SK-N-SH treated with all-trans-retinoic acid at 6 μM for 48 hours (cell line): ENCODE measurements at regions not wholly inside any gene's neighbourhood (a gene's known extent, or its start where the extent isn't known, plus 50 kb on each side); places are given as distances from the start of the nearest gene placed in this dataset.
A peak's percentile ranks its signal among the peaks of the same experiment; 100 is the strongest.

Experiments
- ATAC-seq: fragments of 200-7000 bp; cut with Tn5 transposase; 3 replicates; pipeline ENCODE4 v1.9.1; 2020; ENCODE audit warnings: mild to moderate bottlenecking, moderate library complexity
- BACH2 ChIP-seq: fragments of 250-450 bp; sonication (Bioruptor Pico); IDR thresholded peaks from 2 replicates; pipeline ENCODE4 v1.9.0; 2021; ENCODE audit warnings: mild to moderate bottlenecking, borderline replicate concordance
- CSDC2 ChIP-seq: fragments of 250-450 bp; sonication (Bioruptor Pico); IDR thresholded peaks from 2 replicates; pipeline ENCODE4 v1.5.0; 2020; ENCODE audit warnings: mild to moderate bottlenecking, moderate library complexity
- CSRNP3 ChIP-seq: fragments of 250-450 bp; sonication (Bioruptor Pico); IDR thresholded peaks from 2 replicates; pipeline ENCODE4 v1.5.1; 2021; ENCODE audit warnings: mild to moderate bottlenecking, moderate library complexity
- ESRRG ChIP-seq: fragments of 250-450 bp; sonication (Bioruptor Pico); IDR thresholded peaks from 2 replicates; pipeline ENCODE4 v1.6.1; 2021; ENCODE audit warnings: mild to moderate bottlenecking
- GLIS3 ChIP-seq: fragments of 250-450 bp; sonication (Bioruptor Pico); IDR thresholded peaks from 2 replicates; pipeline ENCODE4 v1.5.0; 2020; ENCODE audit warnings: mild to moderate bottlenecking, moderate library complexity
- ISL1 ChIP-seq: fragments of 250-450 bp; sonication (Bioruptor Pico); IDR thresholded peaks from 2 replicates; pipeline ENCODE4 v2.1.2; 2022; ENCODE audit warnings: mild to moderate bottlenecking, moderate library complexity
- OSR1 ChIP-seq: fragments of 250-450 bp; sonication (Bioruptor Pico); IDR thresholded peaks from 2 replicates; pipeline ENCODE4 v1.8.0; 2022; ENCODE audit warnings: moderate library complexity, mild to moderate bottlenecking, inconsistent platforms
- PPARA ChIP-seq: fragments of 250-450 bp; sonication (Bioruptor Pico); IDR thresholded peaks from 2 replicates; pipeline ENCODE4 v1.5.0; 2020; ENCODE audit warnings: mild to moderate bottlenecking, borderline replicate concordance
- SNAI2 ChIP-seq: fragments of 250-450 bp; sonication (Bioruptor Pico); IDR thresholded peaks from 2 replicates; pipeline ENCODE4 v1.5.0; 2020; ENCODE audit warnings: mild to moderate bottlenecking, moderate library complexity
- TCF4 ChIP-seq: fragments of 250-450 bp; sonication (Bioruptor Pico); IDR thresholded peaks from 2 replicates; pipeline ENCODE4 v1.8.0; 2021; ENCODE audit warnings: mild to moderate bottlenecking, moderate library complexity, borderline replicate concordance
- TSHZ2 ChIP-seq: fragments of 250-450 bp; sonication (Bioruptor Pico); IDR thresholded peaks from 2 replicates; pipeline ENCODE4 v1.5.0; 2020; ENCODE audit warnings: mild to moderate bottlenecking, moderate library complexity
- ZC3H10 ChIP-seq: fragments of 250-450 bp; sonication (Bioruptor Pico); IDR thresholded peaks from 2 replicates; pipeline ENCODE4 v1.5.1; 2021; ENCODE audit warnings: mild to moderate bottlenecking, moderate library complexity
- ZFP3 ChIP-seq: fragments of 250-450 bp; sonication (Bioruptor Pico); IDR thresholded peaks from 2 replicates; pipeline ENCODE4 v1.5.0; 2020; ENCODE audit warnings: mild to moderate bottlenecking, moderate library complexity
- ZNF565 ChIP-seq: fragments of 450-650 bp; formaldehyde crosslinking; conservative IDR thresholded peaks from 2 replicates; pipeline ENCODE4 v1.5.0; 2020; ENCODE audit warnings: low read depth, mild to moderate bottlenecking, moderate library complexity
- ZNF70 ChIP-seq: fragments of 450-650 bp; formaldehyde crosslinking; IDR thresholded peaks from 2 replicates; pipeline ENCODE4 v1.5.0; 2020; ENCODE audit warnings: mild to moderate bottlenecking, moderate library complexity
- ZNF8 ChIP-seq: fragments of 450-650 bp; formaldehyde crosslinking; IDR thresholded peaks from 2 replicates; pipeline ENCODE4 v1.5.0; 2020; ENCODE audit warnings: mild to moderate bottlenecking, moderate library complexity
- TF ChIP-seq, protein P1 (sequence below): fragments of 250-450 bp; sonication (Bioruptor Pico); IDR thresholded peaks from 2 replicates; pipeline ENCODE4 v1.8.0; 2021; ENCODE audit warnings: low read depth, mild to moderate bottlenecking, moderate library complexity, borderline replicate concordance
- TF ChIP-seq, protein P2 (sequence below): fragments of 250-450 bp; sonication (Bioruptor Pico); IDR thresholded peaks from 2 replicates; pipeline ENCODE4 v1.8.0; 2020; ENCODE audit warnings: mild to moderate bottlenecking, moderate library complexity, borderline replicate concordance
- TF ChIP-seq, protein P3 (sequence below): fragments of 250-450 bp; sonication (Bioruptor Pico); IDR thresholded peaks from 2 replicates; pipeline ENCODE4 v1.5.1; 2020; ENCODE audit warnings: low read depth, mild to moderate bottlenecking, moderate library complexity

GRCh38 chrX:40444798-40445496 is 135.8 kb upstream of the ATP6AP2 start:
- no peak for ATAC-seq
- TF ChIP-seq ESRRG (CRISPR knock-in tag) = no peak
- no peak for TF ChIP-seq BACH2 (CRISPR knock-in tag)
- no peak for TF ChIP-seq ZNF70 (CRISPR knock-in tag)
- no peak for TF ChIP-seq ZC3H10 (CRISPR knock-in tag)
- TF ChIP-seq TSHZ2 = no peak
- TF ChIP-seq, protein P1, sequence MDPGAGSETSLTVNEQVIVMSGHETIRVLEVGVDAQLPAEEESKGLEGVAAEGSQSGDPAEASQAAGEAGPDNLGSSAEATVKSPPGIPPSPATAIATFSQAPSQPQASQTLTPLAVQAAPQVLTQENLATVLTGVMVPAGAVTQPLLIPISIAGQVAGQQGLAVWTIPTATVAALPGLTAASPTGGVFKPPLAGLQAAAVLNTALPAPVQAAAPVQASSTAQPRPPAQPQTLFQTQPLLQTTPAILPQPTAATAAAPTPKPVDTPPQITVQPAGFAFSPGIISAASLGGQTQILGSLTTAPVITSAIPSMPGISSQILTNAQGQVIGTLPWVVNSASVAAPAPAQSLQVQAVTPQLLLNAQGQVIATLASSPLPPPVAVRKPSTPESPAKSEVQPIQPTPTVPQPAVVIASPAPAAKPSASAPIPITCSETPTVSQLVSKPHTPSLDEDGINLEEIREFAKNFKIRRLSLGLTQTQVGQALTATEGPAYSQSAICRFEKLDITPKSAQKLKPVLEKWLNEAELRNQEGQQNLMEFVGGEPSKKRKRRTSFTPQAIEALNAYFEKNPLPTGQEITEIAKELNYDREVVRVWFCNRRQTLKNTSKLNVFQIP (CRISPR knock-in tag) = no peak
- TF ChIP-seq, protein P2, sequence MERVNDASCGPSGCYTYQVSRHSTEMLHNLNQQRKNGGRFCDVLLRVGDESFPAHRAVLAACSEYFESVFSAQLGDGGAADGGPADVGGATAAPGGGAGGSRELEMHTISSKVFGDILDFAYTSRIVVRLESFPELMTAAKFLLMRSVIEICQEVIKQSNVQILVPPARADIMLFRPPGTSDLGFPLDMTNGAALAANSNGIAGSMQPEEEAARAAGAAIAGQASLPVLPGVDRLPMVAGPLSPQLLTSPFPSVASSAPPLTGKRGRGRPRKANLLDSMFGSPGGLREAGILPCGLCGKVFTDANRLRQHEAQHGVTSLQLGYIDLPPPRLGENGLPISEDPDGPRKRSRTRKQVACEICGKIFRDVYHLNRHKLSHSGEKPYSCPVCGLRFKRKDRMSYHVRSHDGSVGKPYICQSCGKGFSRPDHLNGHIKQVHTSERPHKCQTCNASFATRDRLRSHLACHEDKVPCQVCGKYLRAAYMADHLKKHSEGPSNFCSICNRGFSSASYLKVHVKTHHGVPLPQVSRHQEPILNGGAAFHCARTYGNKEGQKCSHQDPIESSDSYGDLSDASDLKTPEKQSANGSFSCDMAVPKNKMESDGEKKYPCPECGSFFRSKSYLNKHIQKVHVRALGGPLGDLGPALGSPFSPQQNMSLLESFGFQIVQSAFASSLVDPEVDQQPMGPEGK (CRISPR knock-in tag) = no peak
- TF ChIP-seq, protein P3, sequence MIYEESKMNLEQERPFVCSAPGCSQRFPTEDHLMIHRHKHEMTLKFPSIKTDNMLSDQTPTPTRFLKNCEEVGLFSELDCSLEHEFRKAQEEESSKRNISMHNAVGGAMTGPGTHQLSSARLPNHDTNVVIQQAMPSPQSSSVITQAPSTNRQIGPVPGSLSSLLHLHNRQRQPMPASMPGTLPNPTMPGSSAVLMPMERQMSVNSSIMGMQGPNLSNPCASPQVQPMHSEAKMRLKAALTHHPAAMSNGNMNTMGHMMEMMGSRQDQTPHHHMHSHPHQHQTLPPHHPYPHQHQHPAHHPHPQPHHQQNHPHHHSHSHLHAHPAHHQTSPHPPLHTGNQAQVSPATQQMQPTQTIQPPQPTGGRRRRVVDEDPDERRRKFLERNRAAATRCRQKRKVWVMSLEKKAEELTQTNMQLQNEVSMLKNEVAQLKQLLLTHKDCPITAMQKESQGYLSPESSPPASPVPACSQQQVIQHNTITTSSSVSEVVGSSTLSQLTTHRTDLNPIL (CRISPR knock-in tag) = no peak
- no peak for TF ChIP-seq OSR1
- no peak for TF ChIP-seq TCF4
- no peak for TF ChIP-seq PPARA (CRISPR knock-in tag)
- no peak for TF ChIP-seq CSDC2 (CRISPR knock-in tag)
- no peak for TF ChIP-seq ISL1 (CRISPR knock-in tag)

DNA sequence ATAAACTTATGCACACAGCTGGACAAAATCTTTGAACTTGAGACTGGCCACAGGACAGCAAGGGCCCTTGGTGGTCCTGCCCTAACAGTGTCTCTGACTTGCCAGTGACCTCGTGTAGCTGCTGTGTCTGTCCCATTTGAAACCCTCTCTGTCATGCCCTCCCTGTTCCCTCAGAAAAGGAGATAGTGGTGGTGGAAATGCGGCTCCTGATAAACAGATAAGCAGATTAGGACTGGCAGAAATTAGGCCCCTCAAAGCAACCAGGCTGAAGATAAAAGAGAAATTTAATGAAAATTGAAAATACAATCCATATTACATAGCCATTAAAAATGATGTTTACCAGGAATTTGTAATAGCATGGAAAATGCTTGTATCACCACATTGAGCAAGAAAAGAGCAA is 136.6 kb upstream of the ATP6AP2 start:
- ATAC-seq = no peak
- TF ChIP-seq ZNF565 (CRISPR knock-in tag) = no peak
- peak; percentile 70; the same call in 1 of the 2 replicates for TF ChIP-seq TCF4
- TF ChIP-seq TSHZ2 = peak; percentile 70; the same call in 1 of the 2 replicates

DNA sequence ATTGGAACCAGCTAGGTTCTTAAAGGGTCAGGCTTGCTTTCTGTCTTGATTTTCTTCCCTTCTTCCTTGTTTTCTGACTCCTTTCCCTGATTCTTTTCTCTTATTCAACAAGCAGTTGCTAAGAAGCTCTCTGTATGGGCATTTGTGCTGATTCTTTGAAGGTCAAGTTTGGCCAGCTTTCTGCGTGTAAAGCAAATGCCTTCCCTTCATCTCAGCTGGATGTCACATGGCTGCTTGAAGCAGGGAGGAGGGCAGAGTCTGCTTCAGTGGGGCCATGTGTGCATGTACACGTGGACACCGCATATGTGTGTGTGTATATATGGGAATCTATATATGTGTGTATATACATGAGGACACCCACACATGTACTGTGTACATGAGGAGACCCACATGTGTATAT is 139.9 kb upstream of the ATP6AP2 start:
- ATAC-seq = no peak
- TF ChIP-seq BACH2 (CRISPR knock-in tag) (no peak), ZNF70 (CRISPR knock-in tag) (no peak), SNAI2 (CRISPR knock-in tag) (no peak), ZNF8 (CRISPR knock-in tag) (no peak), GLIS3 (CRISPR knock-in tag) (no peak), CSRNP3 (CRISPR knock-in tag) (no peak), ZFP3 (CRISPR knock-in tag) (no peak), PPARA (CRISPR knock-in tag) (no peak), CSDC2 (CRISPR knock-in tag) (no peak), TSHZ2 (no peak)
- TF ChIP-seq, protein P1 (CRISPR knock-in tag) = no peak
